HG03060 (cell line): ENCODE measurements at regions not wholly inside any gene's neighbourhood (a gene's known extent, or its start where the extent isn't known, plus 50 kb on each side); places are given as distances from the start of the nearest gene placed in this dataset.
A peak's percentile ranks its signal among the peaks of the same experiment; 100 is the strongest.
"Not testable (repeated sequence)": the region's sequence is repeated elsewhere in the genome, so short reads cannot be mapped to it uniquely, and the experiment has no call there.

Experiments
- ATAC-seq: cut with Tn5 transposase; IDR thresholded peaks from one replicate; pipeline ENCODE4 v1.9.1; 2021; ENCODE audit warnings: low read depth, moderate number of reproducible peaks; ENCODE audit not compliant: unreplicated experiment

DNA sequence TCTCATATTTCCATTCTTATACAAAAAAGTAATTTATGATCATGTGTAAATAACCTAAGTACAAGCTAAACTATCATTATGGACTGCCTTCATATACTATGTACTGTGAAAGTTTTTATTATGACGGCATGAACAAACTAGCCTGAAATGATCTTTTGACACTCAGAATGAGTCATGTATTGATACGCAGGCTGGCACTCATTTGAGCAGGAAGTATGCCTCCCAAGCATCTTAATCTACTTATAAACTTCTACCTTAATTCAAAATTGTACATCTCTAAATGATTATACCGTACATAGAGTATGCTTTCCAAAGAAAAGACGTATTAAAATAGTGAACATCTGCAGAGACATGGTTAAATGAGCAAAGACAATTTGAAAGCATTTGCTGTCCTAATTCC is 207.1 kb upstream of the SPOPL start:
- ATAC-seq = no peak

DNA sequence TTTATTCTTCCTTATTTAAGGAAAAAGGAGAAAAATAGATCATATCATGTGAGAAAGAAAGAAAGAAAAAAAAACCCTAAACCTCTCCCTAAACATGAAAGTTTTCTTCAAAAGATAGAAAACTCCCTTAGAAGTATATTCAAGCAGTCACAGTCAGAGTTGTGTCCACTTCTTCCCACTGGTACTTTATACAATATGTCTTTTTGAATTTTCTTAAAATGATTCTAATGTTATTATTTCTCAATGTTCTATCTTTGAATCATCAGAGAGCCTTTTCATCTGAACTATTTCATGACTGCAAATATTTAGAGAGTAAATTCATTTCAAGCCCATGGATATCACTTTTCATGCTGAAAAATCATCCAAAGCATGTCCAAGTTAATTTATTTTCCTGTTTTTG is 205.2 kb upstream of the SPOPL start:
- no peak for ATAC-seq

DNA sequence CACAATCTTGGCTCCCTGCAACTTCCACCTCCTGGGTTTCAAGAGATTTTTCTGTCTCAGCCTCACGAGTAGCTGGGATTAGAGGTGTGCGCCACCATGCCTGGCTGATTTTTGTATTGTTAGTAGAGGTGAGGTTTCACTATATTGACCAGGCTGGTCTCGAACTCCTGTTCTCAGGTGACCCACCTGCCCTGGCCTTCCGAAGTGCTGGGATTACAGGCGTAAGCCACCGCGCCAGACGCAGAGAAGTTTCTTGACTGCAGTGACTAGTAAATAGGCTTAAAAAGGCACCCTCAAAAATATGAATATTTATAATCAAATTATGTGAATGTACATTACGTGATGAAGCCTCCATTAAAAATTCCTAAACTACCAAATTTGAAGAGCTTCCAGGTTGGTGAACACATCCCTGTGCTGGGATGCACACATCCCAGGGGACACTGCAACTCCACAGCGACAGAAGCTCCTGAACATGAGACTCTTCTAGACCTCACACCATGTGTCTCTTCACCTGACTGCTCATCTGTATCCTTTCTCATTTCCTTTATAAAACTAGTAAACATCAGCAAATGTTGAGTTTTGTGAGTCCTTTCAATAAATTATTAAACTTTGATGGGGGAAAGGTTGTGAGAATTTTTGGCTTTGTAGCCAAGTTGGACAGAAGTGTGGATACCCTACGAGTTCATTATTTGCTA is 203.3 kb upstream of the SPOPL start:
- ATAC-seq = no peak

DNA sequence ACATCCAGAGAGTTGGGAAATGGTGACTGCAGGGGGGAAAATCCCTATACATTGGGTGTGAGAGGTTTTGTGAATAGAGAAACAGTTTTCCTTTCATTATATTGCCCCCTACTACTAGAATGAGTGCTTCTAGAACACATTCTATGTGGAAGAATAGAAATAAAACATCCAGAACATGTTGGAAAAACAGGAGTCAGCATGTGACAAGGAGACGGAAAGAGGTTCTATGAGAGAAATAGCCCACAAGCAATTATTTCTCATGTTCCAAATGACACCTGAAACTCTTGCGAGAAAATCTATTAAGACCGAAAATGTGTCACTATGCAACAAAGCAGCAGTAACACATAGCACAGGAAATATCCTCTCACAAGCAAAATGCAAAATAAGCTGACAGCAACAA is 202.7 kb upstream of the SPOPL start:
- peak; percentile 40 for ATAC-seq

DNA sequence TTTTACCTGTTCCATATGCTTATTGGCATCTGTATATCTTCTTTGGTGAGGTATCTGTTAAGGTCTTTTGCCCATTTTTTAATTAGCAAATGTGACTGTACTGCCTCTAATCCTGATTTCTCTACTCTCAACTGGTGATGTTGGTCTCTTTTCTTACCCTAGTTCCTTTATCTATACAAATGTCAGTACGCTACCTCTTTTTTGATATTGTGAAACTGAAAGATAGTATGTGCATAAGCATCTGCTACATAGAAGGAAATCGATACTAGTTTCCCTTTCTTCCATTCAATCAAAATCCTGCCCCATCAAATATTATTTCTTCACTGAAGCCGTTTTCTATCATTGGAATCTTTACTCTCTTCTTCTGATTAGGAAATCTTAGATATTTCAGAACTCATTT is 194.9 kb upstream of the SPOPL start:
- ATAC-seq = no peak

DNA sequence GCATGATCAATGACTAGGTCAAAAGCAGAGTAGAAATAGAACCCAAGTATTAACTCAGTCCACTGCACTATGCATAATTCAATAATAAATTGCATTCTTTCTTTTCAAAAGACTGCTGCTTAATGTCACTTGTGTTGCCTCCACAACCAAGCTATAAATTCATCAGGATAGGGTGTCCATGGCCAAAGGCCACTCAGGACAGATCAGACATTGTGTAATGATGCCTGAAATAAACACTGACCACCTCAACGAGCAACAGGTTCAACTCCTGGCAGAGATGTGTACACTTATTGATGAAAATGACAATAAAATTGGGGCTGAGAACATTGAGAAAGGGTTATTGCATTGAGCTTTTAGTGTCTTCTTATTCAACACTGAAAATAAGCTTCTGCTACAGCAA is 194.5 kb upstream of the SPOPL start:
- ATAC-seq = no peak

DNA sequence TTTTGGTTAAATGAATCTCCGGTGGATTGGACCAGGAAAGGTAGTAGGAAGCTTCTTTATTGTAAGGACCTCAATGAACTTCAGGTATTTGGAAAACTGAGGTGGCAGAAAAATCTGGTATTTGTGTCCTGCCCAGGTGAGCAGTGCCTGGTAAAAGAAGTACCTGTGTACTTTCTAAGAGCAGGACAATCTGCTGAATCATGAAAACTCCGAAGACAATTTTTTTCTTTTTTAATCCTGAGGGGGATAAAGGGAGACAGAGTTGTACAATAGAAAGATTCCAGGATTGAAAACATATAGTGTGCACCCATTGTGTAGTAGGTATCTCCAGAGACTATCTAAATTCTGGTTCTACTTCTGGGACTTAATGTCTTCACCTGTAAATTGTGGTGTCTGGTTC is 191.8 kb upstream of the SPOPL start:
- no peak for ATAC-seq

DNA sequence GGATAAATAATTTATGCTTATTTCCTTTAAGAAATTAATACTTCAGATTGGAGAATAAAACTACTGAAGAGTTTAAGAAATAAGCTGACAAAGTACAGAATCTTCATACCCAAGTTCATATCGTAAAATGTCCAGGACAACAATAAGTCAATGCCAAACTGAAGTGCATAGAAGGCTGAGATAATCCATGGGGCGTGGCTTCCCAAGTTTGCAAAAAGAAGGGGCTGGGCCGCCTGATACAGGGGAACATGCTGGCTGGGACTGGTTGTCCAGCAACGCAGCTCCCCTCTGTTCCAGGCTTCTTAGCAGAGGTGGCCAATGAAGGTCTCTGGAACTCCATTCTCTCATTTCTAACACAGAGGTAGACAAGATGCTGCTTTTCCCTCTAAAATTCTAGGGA is 189.5 kb upstream of the SPOPL start:
- no peak for ATAC-seq

DNA sequence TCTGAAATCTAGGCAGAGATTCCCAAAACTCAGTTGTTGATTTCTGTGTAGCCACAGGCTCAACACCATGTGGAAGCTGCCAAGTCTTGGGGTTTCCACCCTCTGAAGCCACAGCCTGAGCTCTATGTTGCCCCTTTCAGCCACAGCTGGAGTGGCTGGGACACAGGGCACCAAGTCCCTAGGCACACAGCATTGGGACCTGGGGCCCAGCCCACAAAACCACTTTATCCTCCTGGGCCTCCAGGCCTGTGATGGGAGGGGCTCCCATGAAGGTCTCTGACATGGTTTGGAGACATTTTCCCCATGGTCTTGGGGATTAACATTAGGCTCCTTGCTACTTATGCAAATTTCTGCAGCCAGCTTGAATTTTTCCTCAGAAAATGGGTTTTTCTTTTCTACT is 186.0 kb upstream of the SPOPL start:
- ATAC-seq = not testable (repeated sequence)

DNA sequence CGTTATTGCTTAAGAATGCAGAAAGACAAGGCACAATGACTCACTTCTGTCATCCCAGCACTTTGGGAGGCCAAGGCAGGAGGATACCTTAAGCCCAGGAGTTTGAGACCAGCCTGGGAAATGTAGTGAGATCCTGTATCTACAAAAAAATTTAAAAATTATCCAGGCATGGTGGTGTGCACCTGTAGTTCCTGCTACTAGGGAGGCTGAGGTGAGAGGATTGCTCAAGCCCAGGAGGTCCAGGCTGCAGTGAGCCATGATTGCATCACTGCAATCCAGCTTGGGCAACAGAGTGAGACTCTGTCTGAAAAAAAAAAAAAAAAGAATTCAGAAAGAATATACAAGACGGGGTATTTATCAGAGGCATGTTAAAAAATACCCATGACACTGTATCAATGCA is 182.0 kb upstream of the SPOPL start:
- ATAC-seq = no peak

DNA sequence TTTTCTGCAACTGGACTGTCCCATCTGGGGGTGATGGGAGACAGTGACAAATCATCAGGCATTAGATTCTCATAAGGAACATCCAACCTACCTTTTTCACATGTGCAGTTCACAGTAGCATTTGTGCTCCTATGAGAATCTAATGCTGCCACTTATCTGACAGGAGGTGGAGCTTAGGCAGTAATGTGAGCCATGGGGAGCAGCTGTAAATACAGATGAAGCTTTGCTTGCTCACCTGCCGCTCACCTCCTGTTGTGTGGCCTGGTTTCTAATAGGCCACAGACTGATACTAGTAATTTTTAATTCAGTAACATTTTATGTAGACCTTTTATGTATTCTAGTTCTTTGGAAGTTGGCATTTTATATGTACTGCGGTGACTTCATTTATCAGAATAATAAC is 180.1 kb upstream of the SPOPL start:
- ATAC-seq = no peak

DNA sequence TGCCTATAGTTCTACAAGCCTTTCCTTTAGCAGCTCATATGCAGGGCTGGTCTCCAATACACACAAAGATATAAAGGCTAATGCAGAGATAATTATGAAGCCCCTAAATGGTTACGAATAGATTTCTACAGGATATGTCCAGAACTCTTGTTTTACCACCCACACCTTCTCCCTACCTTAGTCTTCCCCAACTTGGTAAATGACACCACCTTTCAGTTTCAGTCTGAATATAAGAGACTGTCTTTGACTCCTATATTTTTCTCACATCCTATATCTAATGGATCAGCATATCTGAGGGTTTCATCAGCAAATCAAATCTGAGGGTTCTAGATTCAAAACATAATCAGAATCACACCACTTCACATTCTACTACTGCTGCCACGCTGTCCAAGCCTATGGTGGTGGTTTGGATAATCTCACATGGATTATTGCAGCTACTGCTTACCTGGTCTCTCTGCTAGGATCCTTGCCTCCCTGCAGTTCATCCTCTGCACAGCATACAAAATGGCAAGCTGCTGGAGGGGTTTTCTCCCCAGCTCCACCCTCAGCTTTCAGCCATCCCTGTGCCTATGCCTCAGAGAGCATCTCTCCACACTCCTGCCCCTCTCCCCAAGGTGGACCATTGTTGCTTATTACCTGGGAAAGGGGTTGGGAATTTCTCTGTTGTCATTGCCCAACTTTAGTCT is 178.0 kb upstream of the SPOPL start:
- ATAC-seq = no peak

DNA sequence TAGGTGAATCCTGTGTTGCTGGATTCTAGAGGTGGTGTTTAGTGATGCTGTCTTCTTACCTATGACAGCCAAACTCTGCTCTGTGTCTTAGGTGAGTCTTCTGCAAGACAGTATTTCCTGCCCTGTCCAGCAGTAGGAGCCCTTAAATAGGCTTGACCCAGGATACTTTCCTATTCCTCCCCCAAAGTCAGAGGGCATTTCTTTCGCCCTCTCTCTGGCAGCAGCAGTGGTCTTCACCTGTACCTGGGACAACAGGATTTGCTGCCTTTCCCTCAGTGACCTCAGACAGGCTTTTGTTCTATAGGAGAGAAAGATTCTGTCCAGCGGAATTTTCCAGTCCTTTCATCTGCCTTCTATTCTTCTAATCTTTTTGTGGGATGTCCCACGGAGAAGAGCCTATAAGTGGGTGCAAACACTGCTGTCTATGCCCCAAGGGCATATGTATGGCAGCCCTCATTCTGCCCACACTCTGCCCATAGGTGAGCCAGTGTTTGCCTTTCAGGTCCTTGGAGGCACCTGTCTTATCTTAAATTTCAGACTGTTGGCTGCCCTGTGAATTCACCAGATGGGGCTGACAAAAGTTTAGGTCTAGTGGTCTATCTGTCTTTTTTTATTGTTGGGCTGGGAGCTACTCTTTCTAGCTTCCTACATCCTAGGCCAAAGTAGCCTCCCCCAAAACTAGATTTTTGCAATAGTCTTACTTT is 177.3 kb upstream of the SPOPL start:
- ATAC-seq = no peak

DNA sequence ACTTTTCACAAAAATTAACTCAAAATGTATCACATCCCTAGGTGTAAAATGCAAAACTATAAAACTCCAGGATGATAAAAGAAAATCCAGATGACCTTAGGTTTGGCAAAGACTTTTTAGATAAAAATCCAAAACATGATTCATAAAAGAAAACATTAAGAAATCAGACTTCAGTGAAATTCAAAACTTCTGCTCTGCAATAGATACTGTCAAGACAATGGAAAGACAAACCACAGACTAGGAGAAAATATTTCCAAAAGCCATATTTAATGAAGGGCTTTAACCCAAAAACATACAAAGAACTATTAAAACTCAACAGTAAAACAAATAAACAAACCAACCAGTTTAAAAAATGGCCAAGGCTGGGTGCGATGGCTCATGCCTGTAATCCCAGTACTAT is 173.6 kb upstream of the SPOPL start:
- ATAC-seq = no peak

DNA sequence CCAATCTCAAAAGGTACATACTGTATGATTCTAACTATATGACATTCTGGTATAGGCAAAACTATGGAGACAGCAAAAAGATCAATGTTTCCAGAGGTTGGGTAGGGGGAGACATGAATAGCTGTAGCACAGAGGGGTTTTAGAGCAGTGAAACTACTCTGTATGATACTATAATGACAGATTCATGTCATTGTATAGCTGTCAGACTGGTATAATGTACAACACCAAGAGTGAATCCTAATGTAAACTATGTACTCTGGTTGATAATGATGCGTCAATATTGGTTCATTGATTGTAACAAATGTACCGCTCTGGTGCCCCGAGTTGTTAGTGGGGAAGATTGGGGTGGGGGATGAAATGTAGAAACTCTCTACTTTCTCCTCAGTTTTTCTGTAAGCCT is 172.4 kb upstream of the SPOPL start:
- ATAC-seq = no peak

DNA sequence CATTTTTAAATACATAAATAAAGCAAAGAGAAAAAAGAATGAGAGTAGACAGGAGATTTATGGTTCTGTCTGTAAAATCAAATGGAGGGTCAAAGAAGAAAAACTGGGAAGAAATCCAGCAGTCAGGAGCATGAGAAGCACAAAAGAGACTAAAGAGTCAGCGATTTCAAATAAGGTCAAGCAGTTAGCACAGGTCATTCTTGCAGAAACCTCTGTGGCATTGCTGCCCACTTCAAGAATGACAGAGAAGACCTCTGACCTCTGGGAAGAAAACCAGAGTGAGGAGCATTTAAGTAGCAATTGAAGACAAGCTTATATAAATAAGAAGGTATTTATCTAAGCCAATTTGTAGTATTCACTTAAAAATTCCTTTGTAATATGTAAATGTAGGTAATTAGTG is 172.0 kb upstream of the SPOPL start:
- no peak for ATAC-seq

DNA sequence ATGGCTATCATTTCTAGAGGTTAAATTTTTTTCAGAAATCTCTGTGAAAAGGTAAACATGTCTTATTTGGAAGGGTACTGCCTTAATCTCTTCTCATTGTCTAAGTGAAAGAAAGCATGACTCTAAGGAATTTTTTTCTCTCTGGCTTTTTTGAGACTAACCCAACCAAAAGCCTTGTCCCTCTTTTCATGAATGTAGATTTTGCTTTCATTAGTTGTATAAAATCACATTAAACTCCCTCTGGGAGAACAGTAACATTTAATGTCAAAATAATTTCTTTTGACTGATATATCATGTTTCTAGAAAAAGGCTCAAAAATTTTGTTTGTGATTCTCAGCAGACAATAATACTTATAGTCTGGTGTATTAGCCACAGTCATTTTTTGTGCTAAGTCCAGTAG is 168.4 kb upstream of the SPOPL start:
- no peak for ATAC-seq

DNA sequence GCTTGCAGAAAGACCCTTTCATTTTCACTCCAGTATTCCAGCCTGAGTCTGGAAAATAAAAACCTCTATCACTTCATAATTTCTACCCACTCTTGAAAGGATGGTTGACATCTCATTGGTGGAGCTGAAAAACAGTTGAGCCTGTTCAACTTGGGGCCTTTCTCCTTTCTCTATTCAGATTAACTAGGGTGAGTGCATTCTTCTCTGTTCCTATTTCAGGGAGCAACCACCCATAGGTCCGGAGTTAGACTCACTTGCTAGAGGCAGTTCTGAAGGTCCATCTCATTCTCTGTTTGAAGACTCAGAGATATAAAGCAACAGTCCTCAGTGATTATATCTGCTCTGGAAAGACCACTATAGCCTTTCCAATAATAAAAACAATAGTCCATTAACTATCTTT is 167.9 kb upstream of the SPOPL start:
- ATAC-seq = no peak

DNA sequence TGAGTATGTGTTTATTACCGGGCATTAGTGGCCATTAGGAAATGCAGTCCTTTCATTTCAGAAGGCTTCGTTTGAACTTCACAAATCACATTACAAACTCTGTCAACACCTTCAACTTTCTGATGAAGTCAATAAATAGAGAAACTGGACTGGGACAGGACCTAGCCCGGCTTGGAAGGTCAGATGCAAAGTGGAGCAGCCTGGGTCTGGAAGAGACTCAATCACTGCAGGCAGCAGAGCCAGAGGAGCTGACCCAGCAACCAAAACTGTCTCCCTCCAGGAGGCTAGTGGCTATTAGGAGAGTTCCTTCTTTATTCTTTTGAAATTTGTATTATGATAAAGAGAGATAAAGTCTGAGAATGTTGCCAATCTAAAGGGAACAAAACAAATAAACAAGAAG is 167.2 kb upstream of the SPOPL start:
- no peak for ATAC-seq

DNA sequence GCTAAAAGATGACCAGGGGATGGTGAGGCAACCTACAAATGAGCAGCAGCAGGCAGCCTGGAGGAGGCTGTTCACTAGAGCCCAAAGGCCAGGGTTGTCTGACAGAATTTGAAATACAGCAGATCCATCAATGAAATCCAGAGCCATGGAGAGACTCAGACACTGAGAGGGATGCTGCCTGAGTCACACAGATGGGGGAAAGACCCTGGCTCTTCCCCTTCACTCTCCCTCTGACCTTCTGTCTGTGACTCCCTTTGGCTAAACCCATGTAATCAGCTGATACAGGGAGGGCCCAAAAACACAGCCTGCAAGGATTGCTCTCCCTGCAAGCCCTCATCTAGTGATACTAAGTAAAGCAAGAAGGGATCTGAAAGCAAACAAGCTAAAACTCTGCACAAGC is 166.5 kb upstream of the SPOPL start:
- no peak for ATAC-seq

DNA sequence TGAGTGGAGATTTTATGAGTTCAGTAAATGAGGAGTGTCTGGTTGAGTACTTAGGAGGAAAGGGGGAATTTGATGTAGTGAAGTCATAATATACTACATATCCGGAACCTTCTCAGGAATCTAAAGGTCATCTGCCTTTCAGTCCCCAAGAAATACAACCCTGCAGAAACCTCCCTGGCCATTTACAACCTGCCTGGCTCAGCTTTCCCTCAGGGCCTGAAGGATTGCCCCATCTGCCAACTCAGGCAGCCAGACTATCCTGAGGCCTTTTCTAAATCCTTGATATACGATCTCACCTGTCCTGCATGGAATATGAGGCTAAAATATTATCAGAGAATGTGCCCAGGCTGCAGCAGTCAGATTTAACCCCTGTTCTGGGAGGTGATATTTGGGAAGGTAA is 165.4 kb upstream of the SPOPL start:
- ATAC-seq = no peak

DNA sequence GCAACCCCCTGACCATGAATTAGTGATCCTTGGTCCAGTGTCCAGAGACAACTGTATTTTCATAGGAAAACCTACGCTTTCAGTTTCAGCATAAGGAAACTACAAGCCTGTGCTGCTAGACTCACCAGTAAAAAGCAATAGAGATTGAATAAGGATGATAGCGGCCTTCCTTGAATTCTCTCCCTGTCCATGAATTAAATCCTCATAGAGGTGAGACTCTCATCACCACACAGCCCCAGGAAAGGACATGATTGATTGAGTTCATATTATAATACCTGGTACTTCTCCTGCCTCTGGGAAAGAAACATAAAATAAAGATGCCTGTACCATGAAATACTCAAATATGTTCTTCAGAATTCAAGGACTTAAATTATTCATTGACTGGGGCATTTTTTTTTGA is 146.3 kb upstream of the SPOPL start:
- no peak for ATAC-seq
